Bronchial epithelial cell (primary cell): ENCODE measurements at regions not wholly inside any gene's neighbourhood (a gene's known extent, or its start where the extent isn't known, plus 50 kb on each side); places are given as distances from the start of the nearest gene placed in this dataset.

Source experiments
- DNase-seq: peaks from one replicate; pipeline ENCODE4 v3.0.0-alpha.2; 2010; ENCODE audit warnings: low read depth
- FAIRE-seq: peaks from 2 replicates; lab custom pipeline; 2011; peaks lifted over from hg19 to GRCh38; lab: Jason Lieb, UNC
- H3K27me3 ChIP-seq: 2 replicates; pipeline ENCODE4 v1.5.1; 2011; ENCODE audit warnings: low read length; ENCODE audit not compliant: control insufficient read depth, insufficient read depth
- H3K36me3 ChIP-seq: 2 replicates; pipeline ENCODE4 v1.5.1; 2011; ENCODE audit warnings: low read length; ENCODE audit not compliant: control insufficient read depth, insufficient read depth
- H3K4me3 ChIP-seq: 2 replicates; pipeline ENCODE4 v1.5.1; 2011; ENCODE audit warnings: mild to moderate bottlenecking, low read depth, low read length, control low read depth
- TF ChIP-seq, protein P1 (sequence below): IDR thresholded peaks from 2 replicates; pipeline ENCODE4 v1.5.1; 2011; ENCODE audit warnings: mild to moderate bottlenecking, moderate library complexity, low read length, control low read depth, inconsistent platforms; ENCODE audit not compliant: insufficient read depth, severe bottlenecking

DNA sequence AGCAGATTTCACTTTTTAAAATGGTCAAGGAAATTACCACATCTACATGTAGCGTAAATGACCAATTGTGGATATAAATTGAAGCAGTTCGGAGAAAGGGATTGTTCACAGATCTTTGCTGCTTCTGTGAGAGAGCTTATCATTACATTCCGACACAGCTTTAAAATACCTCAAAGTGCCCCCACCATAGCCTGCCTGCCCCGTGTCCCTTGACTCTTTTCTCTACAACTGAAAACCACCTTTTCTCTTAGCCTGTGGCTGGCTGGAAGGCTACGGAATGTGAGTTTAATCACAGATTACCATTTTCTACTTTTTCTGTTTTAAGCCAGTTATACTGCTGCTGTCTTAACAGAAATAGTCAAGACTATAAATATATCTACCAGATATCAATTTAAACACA lies 347.2 kb upstream of the MAP3K7 start:
- FAIRE-seq = no peak

DNA sequence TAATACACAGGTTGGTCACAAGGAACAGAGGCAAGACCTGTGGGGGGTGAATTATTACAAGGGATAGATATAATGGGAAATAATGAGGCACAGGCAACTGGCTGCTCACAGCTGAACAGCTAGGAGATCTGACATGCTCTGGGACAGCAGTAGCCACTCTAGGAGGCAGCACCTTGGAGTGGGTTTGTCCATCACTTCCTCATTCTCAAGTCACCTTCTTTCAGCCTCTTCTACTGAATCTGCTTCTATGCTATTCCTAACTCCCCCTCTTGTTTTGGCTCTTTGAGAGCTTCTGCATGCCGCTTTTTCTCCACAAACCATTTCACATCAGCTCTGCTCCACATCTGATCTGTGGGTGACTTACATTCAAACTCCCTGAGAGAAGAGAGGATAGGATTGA lies 345.5 kb upstream of the MAP3K7 start:
- Histone ChIP-seq H3K36me3 (no peaks in the 10 kb centered on the region), H3K4me3 (no peak overlapping the region), H3K27me3 (no peaks in the 10 kb centered on the region)
- FAIRE-seq (peak; percentile 82), DNase-seq (no peak)
- TF ChIP-seq, protein P1, sequence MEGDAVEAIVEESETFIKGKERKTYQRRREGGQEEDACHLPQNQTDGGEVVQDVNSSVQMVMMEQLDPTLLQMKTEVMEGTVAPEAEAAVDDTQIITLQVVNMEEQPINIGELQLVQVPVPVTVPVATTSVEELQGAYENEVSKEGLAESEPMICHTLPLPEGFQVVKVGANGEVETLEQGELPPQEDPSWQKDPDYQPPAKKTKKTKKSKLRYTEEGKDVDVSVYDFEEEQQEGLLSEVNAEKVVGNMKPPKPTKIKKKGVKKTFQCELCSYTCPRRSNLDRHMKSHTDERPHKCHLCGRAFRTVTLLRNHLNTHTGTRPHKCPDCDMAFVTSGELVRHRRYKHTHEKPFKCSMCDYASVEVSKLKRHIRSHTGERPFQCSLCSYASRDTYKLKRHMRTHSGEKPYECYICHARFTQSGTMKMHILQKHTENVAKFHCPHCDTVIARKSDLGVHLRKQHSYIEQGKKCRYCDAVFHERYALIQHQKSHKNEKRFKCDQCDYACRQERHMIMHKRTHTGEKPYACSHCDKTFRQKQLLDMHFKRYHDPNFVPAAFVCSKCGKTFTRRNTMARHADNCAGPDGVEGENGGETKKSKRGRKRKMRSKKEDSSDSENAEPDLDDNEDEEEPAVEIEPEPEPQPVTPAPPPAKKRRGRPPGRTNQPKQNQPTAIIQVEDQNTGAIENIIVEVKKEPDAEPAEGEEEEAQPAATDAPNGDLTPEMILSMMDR = no peak

More for the DNA sequence above, 347.2 kb upstream of the MAP3K7 start:
- Histone ChIP-seq H3K27me3 (no peaks in the 10 kb centered on the region), H3K36me3 (no peaks in the 10 kb centered on the region), H3K4me3 (no peak overlapping the region)
- TF ChIP-seq, protein P1 = no peak
- DNase-seq = no peak

DNA sequence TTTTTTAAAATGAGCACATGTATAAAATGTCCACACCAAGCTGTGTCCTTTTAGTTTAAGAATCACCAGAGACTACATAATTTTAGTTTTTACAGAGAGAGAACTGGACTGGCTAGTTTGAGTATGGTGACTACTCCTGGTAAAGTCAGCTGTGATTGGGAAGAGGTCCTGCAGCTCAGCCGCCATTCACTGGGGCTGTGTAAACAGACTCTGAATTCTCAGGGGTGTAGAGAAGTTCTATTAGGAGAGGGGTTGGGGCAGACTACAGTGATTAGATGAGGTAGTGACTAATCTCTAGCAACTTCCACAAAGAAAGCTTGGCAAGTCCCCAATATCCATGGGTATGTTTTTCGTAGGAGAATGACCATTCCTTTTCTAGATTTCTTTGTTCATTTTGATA lies 341.2 kb upstream of the MAP3K7 start:
- no peak for DNase-seq
- Histone ChIP-seq H3K4me3 (no peak overlapping the region), H3K36me3 (no peaks in the 10 kb centered on the region), H3K27me3 (no peaks in the 10 kb centered on the region)
- TF ChIP-seq, protein P1 = no peak
- no peak for FAIRE-seq

DNA sequence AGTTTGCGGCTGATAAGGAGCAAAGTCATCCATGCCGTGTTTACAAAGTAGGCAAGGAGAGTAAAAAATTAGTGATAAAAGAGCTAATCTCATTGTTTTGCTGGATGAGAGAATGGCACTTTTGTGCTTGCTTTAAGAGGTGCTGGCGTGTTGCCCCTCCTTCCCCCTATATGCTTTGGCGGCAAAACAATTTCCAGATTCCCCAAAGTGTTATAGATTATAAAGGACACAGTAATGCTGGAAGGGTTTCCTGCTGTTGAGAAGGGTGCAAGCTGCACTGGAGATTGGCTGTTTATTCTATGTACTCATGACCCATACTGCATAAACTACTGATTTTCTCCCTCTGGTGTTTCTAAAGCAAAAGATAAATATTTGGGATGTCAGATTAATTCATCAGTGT lies 338.9 kb upstream of the MAP3K7 start:
- Histone ChIP-seq H3K4me3 (no peak overlapping the region), H3K36me3 (no peaks in the 10 kb centered on the region), H3K27me3 (no peaks in the 10 kb centered on the region)
- no peak for DNase-seq
- FAIRE-seq = no peak
- TF ChIP-seq, protein P1 = no peak

DNA sequence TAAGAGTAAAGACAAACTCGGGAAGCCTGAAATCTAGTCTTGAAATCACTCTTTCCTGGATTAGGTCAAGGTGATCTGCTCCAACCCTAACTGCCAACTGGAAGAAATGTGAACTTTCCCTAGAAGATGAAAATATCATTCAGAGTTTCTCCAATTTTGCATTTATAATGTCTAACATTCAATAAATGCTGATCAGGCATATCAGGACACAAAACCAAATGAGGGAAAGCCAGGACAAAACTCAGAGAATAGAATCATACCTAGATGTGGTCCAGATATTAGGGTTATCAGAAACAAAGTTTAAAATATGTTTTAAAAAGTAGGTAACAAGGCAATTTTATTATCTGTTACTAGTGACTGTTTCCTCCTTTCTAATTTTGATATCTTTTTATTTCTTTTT lies 335.5 kb upstream of the MAP3K7 start:
- H3K36me3 ChIP-seq = no peaks in the 10 kb centered on the region
- TF ChIP-seq, protein P1 = no peak
- H3K27me3 ChIP-seq = no peaks in the 10 kb centered on the region
- no peak overlapping the region for H3K4me3 ChIP-seq
- FAIRE-seq (no peak), DNase-seq (no peak)

DNA sequence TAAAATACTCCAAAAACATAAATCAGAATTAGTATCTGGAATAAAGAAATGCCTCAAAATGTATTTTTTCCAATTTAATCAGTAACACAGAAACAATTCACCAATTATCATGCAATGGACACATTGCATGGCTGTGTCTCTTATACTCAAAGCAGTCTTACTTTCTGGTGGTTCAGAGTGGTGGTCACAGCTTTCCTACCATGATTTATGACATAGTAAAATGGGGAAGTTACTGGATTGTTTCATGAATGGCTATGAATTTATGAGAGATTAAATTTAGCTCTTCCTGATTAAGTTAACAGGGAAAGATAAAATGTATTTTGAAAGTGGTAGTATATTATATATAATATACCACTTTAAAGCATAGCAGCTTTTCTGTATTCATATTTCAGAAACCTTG lies 331.5 kb upstream of the MAP3K7 start:
- no peak overlapping the region for H3K4me3 ChIP-seq
- no peaks in the 10 kb centered on the region for H3K27me3 ChIP-seq
- FAIRE-seq (no peak), DNase-seq (no peak)
- TF ChIP-seq, protein P1 = no peak
- H3K36me3 ChIP-seq = no peaks in the 10 kb centered on the region
